ENCODE measurements at regions not wholly inside any gene's neighbourhood (a gene's known extent, or its start where the extent isn't known, plus 50 kb on each side); places are given as distances from the start of the nearest gene placed in this dataset.

DNA sequence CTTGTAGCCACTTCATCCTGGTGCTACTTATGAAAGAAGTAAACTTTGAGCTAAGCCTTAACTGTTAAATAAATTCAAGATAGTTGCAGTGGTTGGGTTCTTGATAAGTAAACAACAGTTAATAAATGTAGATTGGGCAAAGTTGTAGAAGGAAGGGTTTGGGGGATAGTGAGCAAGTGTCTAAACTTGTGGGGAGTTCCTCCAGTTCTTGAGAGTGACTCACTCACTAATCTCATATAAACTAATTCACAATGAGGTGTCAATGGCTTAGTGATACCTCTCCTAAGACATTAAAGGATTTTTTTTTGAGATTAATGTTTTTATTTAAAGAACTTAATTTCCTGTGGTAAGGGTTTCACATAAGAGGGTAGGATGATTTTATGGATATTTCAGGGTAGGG is 507.4 kb downstream of the BMP2 start:
- TF ChIP-seq, protein P1, sequence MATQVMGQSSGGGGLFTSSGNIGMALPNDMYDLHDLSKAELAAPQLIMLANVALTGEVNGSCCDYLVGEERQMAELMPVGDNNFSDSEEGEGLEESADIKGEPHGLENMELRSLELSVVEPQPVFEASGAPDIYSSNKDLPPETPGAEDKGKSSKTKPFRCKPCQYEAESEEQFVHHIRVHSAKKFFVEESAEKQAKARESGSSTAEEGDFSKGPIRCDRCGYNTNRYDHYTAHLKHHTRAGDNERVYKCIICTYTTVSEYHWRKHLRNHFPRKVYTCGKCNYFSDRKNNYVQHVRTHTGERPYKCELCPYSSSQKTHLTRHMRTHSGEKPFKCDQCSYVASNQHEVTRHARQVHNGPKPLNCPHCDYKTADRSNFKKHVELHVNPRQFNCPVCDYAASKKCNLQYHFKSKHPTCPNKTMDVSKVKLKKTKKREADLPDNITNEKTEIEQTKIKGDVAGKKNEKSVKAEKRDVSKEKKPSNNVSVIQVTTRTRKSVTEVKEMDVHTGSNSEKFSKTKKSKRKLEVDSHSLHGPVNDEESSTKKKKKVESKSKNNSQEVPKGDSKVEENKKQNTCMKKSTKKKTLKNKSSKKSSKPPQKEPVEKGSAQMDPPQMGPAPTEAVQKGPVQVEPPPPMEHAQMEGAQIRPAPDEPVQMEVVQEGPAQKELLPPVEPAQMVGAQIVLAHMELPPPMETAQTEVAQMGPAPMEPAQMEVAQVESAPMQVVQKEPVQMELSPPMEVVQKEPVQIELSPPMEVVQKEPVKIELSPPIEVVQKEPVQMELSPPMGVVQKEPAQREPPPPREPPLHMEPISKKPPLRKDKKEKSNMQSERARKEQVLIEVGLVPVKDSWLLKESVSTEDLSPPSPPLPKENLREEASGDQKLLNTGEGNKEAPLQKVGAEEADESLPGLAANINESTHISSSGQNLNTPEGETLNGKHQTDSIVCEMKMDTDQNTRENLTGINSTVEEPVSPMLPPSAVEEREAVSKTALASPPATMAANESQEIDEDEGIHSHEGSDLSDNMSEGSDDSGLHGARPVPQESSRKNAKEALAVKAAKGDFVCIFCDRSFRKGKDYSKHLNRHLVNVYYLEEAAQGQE (IDR thresholded peaks at IDR 0.05; ENCODE audit: insufficient read depth in 1 of 2, low read depth in 2 of 2, low read length in 1 of 2): no peak
- TF ChIP-seq, protein P2, sequence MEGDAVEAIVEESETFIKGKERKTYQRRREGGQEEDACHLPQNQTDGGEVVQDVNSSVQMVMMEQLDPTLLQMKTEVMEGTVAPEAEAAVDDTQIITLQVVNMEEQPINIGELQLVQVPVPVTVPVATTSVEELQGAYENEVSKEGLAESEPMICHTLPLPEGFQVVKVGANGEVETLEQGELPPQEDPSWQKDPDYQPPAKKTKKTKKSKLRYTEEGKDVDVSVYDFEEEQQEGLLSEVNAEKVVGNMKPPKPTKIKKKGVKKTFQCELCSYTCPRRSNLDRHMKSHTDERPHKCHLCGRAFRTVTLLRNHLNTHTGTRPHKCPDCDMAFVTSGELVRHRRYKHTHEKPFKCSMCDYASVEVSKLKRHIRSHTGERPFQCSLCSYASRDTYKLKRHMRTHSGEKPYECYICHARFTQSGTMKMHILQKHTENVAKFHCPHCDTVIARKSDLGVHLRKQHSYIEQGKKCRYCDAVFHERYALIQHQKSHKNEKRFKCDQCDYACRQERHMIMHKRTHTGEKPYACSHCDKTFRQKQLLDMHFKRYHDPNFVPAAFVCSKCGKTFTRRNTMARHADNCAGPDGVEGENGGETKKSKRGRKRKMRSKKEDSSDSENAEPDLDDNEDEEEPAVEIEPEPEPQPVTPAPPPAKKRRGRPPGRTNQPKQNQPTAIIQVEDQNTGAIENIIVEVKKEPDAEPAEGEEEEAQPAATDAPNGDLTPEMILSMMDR (IDR thresholded peaks at IDR 0.05): no peak
- no peak for TF ChIP-seq POLR2AphosphoS5 (IDR thresholded peaks at IDR 0.05; ENCODE audit: low read depth, low read length)

All from Panc1 (cell line).